ENCODE measurements at regions not wholly inside any gene's neighbourhood (a gene's known extent, or its start where the extent isn't known, plus 50 kb on each side); places are given as distances from the start of the nearest gene placed in this dataset.

DNA sequence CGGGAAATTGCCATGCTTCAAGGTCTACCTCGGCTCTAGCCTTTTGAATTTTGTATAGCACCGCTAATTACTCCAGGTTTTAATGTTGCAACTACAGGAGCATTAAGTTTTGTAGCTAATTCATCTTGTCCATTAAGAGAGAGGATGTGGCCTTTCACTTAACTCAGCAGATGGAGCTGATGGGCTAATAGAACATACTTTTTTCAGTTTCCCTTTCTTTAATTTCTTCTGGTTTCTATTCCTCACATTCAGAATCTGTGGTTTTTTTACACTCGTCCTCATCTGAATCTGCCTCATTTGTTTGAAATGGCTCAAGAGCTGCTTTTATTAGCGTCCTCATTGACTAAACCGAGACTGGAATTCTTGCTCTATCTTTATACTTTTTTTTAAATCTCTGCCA lies 2085.7 kb upstream of the C9orf72 start:
- Histone ChIP-seq H3K4me2 (ENCODE audit: low read depth, low read length) (peak overlapping the region; percentile 21; the same call in 1 of the 2 replicates), H3K4me3 (ENCODE audit: low read length) (no peak overlapping the region)
- DNase-seq = peak; percentile 60

DNA sequence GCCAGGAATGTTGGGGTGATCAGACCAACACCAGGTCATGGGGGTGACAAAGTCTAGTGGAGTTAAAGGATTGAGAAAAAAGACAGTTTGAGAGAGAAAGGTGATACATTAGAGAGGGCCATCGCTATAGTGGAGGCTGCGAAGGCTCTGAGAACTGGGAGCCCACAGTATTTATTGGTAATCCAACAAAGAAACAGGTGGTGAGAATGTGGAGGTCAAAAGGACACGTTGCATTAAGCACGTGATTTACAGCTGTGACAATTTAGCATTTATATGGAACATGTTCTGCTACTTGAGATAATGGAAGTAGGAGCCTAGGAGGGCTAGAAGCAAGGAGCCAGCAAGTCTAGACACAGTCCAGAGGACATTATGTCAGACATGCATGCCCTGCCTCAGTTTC lies 2086.5 kb upstream of the C9orf72 start:
- Histone ChIP-seq H3K36me3 (replicated peaks; ENCODE audit: insufficient read depth, low read length) (no peaks in the 10 kb centered on the region), H3F3A (ENCODE audit: insufficient read depth, low read length) (no peaks in the 10 kb centered on the region), H3K4me1 (ENCODE audit: low read length) (no peaks in the 10 kb centered on the region), H2AFZ (ENCODE audit: low read length) (no peak overlapping the region), H3K4me2 (ENCODE audit: low read depth, low read length) (peak overlapping the region; percentile 21; the same call in 1 of the 2 replicates), H3K9ac (ENCODE audit: low read length) (no peak overlapping the region), H3K9me2 (replicated peaks; ENCODE audit: insufficient read depth, low read length) (no peaks in the 10 kb centered on the region), H3K27ac (ENCODE audit: low read length) (no peak overlapping the region), H3K27me3 (replicated peaks; ENCODE audit: insufficient read depth, low read length) (no peaks in the 10 kb centered on the region), H4K20me1 (ENCODE audit: insufficient read depth, low read length) (no peaks in the 10 kb centered on the region), H3K9me3 (replicated peaks; ENCODE audit: insufficient read depth, low read length) (no peaks in the 10 kb centered on the region), H3K4me3 (ENCODE audit: low read length) (no peak overlapping the region), H3K79me2 (ENCODE audit: low read length) (no peaks in the 10 kb centered on the region)
- TF ChIP-seq EZH2 (optimal IDR thresholded peaks at IDR 0.05; ENCODE audit: low read depth, low read length) = no peak
- TF ChIP-seq, protein P1, sequence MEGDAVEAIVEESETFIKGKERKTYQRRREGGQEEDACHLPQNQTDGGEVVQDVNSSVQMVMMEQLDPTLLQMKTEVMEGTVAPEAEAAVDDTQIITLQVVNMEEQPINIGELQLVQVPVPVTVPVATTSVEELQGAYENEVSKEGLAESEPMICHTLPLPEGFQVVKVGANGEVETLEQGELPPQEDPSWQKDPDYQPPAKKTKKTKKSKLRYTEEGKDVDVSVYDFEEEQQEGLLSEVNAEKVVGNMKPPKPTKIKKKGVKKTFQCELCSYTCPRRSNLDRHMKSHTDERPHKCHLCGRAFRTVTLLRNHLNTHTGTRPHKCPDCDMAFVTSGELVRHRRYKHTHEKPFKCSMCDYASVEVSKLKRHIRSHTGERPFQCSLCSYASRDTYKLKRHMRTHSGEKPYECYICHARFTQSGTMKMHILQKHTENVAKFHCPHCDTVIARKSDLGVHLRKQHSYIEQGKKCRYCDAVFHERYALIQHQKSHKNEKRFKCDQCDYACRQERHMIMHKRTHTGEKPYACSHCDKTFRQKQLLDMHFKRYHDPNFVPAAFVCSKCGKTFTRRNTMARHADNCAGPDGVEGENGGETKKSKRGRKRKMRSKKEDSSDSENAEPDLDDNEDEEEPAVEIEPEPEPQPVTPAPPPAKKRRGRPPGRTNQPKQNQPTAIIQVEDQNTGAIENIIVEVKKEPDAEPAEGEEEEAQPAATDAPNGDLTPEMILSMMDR (IDR thresholded peaks at IDR 0.05; ENCODE audit: low read length) = no peak
- no peak for TF ChIP-seq EZH2phosphoT487 (IDR thresholded peaks at IDR 0.05; ENCODE audit: low read length)
- no peak for DNase-seq

More for the DNA sequence above, 2085.7 kb upstream of the C9orf72 start:
- Histone ChIP-seq H3F3A (ENCODE audit: insufficient read depth, low read length) (no peaks in the 10 kb centered on the region), H3K4me1 (ENCODE audit: low read length) (no peaks in the 10 kb centered on the region), H3K9ac (ENCODE audit: low read length) (no peak overlapping the region), H3K27me3 (replicated peaks; ENCODE audit: insufficient read depth, low read length) (no peaks in the 10 kb centered on the region), H3K9me3 (replicated peaks; ENCODE audit: insufficient read depth, low read length) (no peaks in the 10 kb centered on the region), H3K36me3 (replicated peaks; ENCODE audit: insufficient read depth, low read length) (no peaks in the 10 kb centered on the region), H3K9me2 (replicated peaks; ENCODE audit: insufficient read depth, low read length) (no peaks in the 10 kb centered on the region), H2AFZ (ENCODE audit: low read length) (no peak overlapping the region), H4K20me1 (ENCODE audit: insufficient read depth, low read length) (no peaks in the 10 kb centered on the region), H3K79me2 (ENCODE audit: low read length) (no peaks in the 10 kb centered on the region), H3K27ac (ENCODE audit: low read length) (no peak overlapping the region)
- TF ChIP-seq EZH2phosphoT487 (IDR thresholded peaks at IDR 0.05; ENCODE audit: low read length) (no peak), EZH2 (optimal IDR thresholded peaks at IDR 0.05; ENCODE audit: low read depth, low read length) (no peak)
- TF ChIP-seq, protein P1 (IDR thresholded peaks at IDR 0.05; ENCODE audit: low read length) = peak; percentile 26; the same call in 1 of the 2 replicates

DNA sequence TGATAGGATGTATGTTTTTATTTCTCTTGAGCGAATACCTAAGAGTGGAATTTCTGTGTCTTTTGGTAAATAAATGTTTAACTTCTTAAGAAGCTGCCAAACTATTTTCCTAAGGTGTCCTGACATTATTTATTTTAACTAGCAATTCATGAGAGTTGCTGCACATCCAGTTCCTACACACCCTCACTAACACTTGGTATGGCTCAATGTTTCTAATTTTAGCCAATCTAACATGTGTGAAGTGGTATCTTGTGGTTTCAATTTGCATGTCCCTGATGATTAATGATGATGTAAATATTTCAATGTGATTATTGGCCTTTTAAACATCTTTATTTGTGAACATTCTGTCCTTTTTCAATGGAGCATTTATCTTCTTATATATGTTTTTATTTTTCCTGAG lies 2095.5 kb upstream of the C9orf72 start:
- H3K4me3 ChIP-seq (ENCODE audit: low read length) = no peak overlapping the region
- no peak overlapping the region for H3K4me2 ChIP-seq (ENCODE audit: low read depth, low read length)
- no peaks in the 10 kb centered on the region for H3K9me3 ChIP-seq (replicated peaks; ENCODE audit: insufficient read depth, low read length)
- H4K20me1 ChIP-seq (ENCODE audit: insufficient read depth, low read length) = no peaks in the 10 kb centered on the region
- no peaks in the 10 kb centered on the region for H3F3A ChIP-seq (ENCODE audit: insufficient read depth, low read length)
- no peaks in the 10 kb centered on the region for H3K9me2 ChIP-seq (replicated peaks; ENCODE audit: insufficient read depth, low read length)
- no peak overlapping the region for H3K9ac ChIP-seq (ENCODE audit: low read length)
- no peaks in the 10 kb centered on the region for H3K4me1 ChIP-seq (ENCODE audit: low read length)
- DNase-seq = no peak
- H3K79me2 ChIP-seq (ENCODE audit: low read length) = no peaks in the 10 kb centered on the region
- H3K27ac ChIP-seq (ENCODE audit: low read length) = no peak overlapping the region
- TF ChIP-seq EZH2 (optimal IDR thresholded peaks at IDR 0.05; ENCODE audit: low read depth, low read length) (no peak), EZH2phosphoT487 (IDR thresholded peaks at IDR 0.05; ENCODE audit: low read length) (no peak)
- TF ChIP-seq, protein P1 (IDR thresholded peaks at IDR 0.05; ENCODE audit: low read length) = no peak
- no peak overlapping the region for H2AFZ ChIP-seq (ENCODE audit: low read length)
- H3K27me3 ChIP-seq (replicated peaks; ENCODE audit: insufficient read depth, low read length) = no peaks in the 10 kb centered on the region
- H3K36me3 ChIP-seq (replicated peaks; ENCODE audit: insufficient read depth, low read length) = no peaks in the 10 kb centered on the region
